ENCODE measurements at regions not wholly inside any gene's neighbourhood (a gene's known extent, or its start where the extent isn't known, plus 50 kb on each side); places are given as distances from the start of the nearest gene placed in this dataset.
"Not testable (repeated sequence)": the region's sequence is repeated elsewhere in the genome, so short reads cannot be mapped to it uniquely, and the experiment has no call there.

DNA sequence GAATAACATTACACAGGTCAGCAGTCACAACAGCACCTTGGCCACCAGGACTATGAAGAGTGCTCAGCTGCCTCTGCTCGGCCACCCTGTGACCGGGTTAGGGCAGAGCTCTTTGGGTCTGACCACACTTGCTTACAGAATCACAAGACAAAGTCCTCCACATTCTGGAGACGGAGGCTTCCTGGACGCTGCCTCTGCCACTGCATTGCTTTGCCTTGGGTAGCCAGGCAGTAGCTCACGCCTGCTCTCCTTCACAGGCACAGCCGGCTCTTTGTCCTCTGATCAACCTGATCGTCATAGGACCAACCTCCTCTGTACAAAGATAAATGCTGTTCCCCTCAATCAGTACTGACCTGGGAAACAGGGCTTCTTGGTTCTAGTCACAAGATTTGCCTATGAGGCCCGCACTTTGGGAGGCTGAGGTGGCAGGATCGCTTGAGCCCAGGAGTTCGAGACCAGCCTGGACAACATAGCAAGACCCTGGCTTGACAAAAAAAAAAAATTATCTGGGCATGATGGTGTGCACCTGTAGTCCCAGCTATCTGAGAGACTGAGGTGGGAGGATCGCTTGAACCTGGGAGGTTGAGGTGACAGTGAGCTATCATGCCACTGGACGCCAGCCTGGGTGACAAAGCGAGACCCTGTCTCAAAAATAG lies 128.4 kb upstream of the IER5L start:
- DNase-seq = no peak

DNA sequence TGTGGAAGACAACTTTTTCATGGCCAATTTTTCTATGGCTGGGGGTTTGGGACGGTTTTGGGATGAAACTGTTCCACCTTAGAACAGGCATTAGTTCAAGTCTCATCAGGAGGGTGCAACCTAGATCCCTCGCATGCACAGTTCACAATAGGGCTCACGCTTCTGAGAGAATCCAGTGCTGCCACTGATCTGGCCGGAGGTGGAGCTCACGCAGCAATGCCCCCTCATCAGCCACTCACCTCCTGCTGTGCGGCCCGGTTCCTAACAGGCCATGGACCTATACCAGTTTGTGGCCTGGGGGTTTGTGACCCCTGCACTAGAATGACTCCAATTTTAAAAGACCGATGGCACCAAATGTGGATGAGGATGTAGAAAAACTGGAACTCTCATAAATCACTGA lies 127.2 kb upstream of the IER5L start:
- no peak for DNase-seq

DNA sequence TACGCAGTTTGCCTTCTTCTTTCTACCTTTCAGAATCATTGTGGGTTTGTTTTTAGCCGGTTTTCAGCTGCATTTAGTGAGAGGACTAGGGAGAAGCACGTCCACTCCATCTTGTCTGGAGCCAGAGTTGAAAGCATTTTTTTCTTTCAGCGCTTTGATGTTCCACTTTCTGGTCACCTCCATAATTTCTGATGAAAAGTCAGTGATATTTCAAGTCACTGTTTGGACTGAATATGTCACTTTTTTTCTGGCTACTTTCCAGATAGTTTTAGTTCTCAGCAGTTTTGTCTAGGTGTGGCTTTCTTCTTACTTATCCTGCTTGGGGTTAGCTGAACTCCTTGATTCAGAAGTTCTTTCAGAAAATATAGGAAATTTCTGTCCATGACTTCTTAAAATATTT lies 123.9 kb upstream of the IER5L start:
- no peak for DNase-seq

DNA sequence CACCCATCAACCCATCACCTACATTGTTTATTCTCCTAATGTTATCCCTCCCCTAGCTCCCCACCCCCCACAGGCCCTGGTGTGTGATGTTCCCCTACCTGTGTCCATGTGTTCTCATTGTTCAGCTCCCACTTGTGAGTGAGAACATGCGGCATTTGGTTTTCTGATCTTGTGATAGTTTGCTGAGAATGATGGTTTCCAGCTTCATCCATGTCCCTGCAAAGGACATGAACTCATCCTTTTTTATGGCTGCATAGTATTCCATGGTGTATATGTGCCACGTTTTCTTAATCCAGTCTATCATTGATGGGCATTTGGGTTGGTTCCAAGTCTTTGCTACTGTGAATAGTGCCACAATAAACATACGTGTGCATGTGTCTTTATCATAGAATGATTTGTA lies 118.1 kb upstream of the IER5L start:
- not testable (repeated sequence) for DNase-seq

DNA sequence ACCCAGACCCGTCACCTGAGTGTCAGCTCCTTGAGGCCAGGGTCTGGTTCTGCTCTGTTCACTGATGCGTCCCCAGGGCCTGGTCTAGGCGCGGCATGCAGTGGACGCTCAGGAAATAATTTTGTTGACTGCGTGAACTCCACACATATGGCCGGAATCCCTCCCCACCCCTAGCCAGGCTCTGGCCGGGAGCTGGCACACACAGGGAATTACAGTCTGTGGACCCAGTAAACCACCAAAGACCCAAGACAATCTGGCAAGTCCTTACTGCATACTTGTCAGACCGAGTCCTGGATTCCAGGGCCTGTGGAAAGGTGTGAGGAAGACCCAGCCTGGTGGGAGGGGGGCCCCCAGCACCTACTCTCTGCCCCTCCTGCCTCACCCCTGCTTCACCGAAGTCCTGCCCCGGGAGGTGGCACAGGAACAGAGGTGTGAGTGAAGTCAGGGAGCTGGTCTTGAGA lies 113.0 kb upstream of the IER5L start:
- DNase-seq = no peak

- DNase-seq = no peak
Measured at GRCh38 chr9:129290606-129291005, 112.5 kb upstream of the IER5L start.

- no peak for DNase-seq
Measured at GRCh38 chr9:129289883-129290282, 111.8 kb upstream of the IER5L start.

DNA sequence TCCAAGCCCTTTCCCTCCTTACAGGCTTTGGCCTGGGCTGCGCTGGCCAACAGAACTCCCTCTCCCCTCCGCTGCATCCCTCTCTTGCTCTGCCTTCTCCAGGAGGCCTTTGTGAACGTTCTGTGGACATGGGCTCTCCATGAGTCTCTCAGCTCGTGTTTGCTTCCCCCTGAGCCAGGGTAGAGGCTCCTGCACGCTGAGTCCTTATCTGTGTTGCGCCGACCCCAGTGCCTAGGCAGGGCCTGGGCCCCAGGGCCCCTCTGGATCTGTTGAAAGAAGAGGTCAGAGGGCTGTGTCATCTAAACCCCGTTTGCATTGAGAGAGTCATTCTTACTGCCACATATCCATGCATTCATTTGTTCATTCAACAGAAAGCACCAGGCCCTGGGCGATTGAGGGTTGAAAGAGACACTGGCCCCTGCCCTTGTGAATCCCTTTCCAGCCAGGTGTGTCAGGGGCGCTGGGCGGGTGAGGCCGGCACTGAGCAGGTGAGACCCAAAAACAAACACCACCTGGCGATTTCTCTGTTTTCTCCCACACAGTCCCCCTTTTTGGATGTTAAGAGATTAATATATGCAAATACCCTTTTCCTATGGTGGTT lies 111.2 kb upstream of the IER5L start:
- DNase-seq = no peak

GRCh38 chr9:129287619-129288305 lies 109.7 kb upstream of the IER5L start:
- no peak for DNase-seq

GRCh38 chr9:129285979-129286772 lies 108.1 kb upstream of the IER5L start:
- DNase-seq = no peak

GRCh38 chr9:129285382-129285781 lies 107.3 kb upstream of the IER5L start:
- no peak for DNase-seq

- DNase-seq = no peak
Measured at GRCh38 chr9:129284607-129285291, 106.7 kb upstream of the IER5L start.

GRCh38 chr9:129283705-129284606 lies 105.9 kb upstream of the IER5L start:
- DNase-seq = no peak

GRCh38 chr9:129283291-129283691 lies 105.2 kb upstream of the IER5L start:
- no peak for DNase-seq

GRCh38 chr9:129282731-129283211 lies 104.7 kb upstream of the IER5L start:
- no peak for DNase-seq

DNA sequence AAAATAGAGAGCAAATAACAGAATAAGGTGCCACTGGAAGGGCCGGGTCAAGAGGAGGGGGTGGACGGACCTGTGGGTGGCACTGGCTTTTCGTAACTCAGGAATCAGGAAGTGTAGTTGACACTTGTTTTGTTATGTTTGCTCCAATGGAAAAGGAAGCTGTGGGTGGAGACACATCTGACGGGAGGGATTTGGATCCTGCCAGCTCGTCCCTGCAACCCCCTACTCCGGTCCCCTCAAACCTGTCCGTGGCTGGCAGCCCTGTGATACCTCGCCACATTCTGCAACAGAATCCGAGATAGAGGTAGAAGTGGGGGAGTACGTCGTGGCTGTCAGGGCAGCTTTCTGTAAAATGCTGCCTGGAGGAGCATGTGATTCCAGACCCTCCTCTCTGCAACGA lies 104.2 kb upstream of the IER5L start:
- no peak for DNase-seq

GRCh38 chr9:129281506-129282145 lies 103.6 kb upstream of the IER5L start:
- no peak for DNase-seq

DNA sequence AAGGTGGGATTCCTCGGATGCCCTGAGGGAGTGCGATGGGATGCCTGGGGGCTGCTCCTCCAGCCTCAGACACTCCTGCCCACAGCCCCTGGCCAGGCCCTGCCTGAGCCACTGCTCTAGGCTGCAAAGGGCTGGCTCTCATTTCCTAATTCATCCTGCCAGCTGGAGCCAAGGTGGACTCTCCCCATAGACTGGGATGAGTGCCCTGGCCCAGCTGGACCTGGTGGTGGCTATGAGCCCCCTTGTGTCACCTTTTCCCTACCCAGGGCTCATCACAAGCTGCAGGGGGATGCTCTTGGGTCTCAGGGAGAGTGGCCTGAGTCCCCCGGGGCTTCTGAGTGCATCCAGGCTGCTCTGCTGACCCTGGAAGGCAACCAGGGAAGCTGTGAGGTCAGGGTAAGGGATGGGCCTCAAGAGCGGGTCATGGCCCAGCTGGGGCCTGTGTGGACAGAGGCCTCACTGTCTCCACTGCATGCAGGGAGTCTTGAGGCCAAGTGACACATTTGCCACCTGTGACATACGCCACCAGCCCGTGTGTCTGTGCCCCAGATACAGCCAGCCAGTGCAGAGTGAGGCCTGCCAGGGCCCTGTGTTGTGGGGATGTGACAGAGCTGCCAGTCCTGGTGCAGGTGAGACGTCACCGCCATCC lies 102.7 kb upstream of the IER5L start:
- DNase-seq = no peak

- no peak for DNase-seq
Measured at GRCh38 chr9:129280236-129280622, 102.2 kb upstream of the IER5L start.

GRCh38 chr9:129278391-129279237 lies 100.6 kb upstream of the IER5L start:
- DNase-seq = no peak

Measured in stimulated activated CD4-positive, alpha-beta T cell treated with anti-CD3 and anti-CD28 coated beads, Interleukin-12 subunit alpha, Interleukin-12 subunit beta, amount 100 ng/mL, for 4 hours (primary cell).